ENCODE measurements at regions not wholly inside any gene's neighbourhood (a gene's known extent, or its start where the extent isn't known, plus 50 kb on each side); places are given as distances from the start of the nearest gene placed in this dataset.
A peak's percentile ranks its signal among the peaks of the same experiment; 100 is the strongest.

GRCh38 chrX:107561468-107562215, 66.7 kb upstream of the PRPS1 start:
- DNase-seq: no peak

- DNase-seq: no peak
These were observed 65.8 kb upstream of the PRPS1 start for GRCh38 chrX:107562482-107562881.

GRCh38 chrX:107563824-107564223, 64.5 kb upstream of the PRPS1 start:
- DNase-seq: peak; percentile 81

GRCh38 chrX:107565015-107565414, 63.3 kb upstream of the PRPS1 start:
- DNase-seq: no peak

GRCh38 chrX:107565931-107566603, 62.2 kb upstream of the PRPS1 start:
- DNase-seq: peak; percentile 81

GRCh38 chrX:107566604-107567262, 61.6 kb upstream of the PRPS1 start:
- DNase-seq: peak; percentile 52

GRCh38 chrX:107567370-107567769, 60.9 kb upstream of the PRPS1 start:
- DNase-seq: no peak

- DNase-seq: no peak
These were observed 56.9 kb upstream of the PRPS1 start for GRCh38 chrX:107571296-107571998.

GRCh38 chrX:107573016-107573415, 55.3 kb upstream of the PRPS1 start:
- DNase-seq: no peak

- no peak for DNase-seq
These were observed 54.1 kb upstream of the PRPS1 start for GRCh38 chrX:107574054-107574683.

- no peak for DNase-seq
These were observed 53.6 kb upstream of the PRPS1 start for GRCh38 chrX:107574711-107575110.

GRCh38 chrX:107576392-107576791, 51.9 kb upstream of the PRPS1 start:
- DNase-seq: no peak

- DNase-seq: no peak
These were observed 51.5 kb upstream of the PRPS1 start for GRCh38 chrX:107576841-107577240.

GRCh38 chrX:107577933-107578332, 50.4 kb upstream of the PRPS1 start:
- DNase-seq: no peak
